Activated CD8-positive, alpha-beta memory T cell treated with anti-CD3 and anti-CD28 coated beads for 36 hours (primary cell): ENCODE measurements at regions not wholly inside any gene's neighbourhood (a gene's known extent, or its start where the extent isn't known, plus 50 kb on each side); places are given as distances from the start of the nearest gene placed in this dataset.

Experiments
- CTCF ChIA-PET: fragments of 350-600 bp; sonication (Branson Sonifier 250); formaldehyde crosslinking; loops from one replicate; lab custom pipeline; 2021; ENCODE audit warnings: antibody characterized with exemption; lab: Charles Lee
- POLR2A ChIA-PET: fragments of 350-600 bp; sonication (Branson Sonifier 250); formaldehyde crosslinking; loops from one replicate; lab custom pipeline; 2021; ENCODE audit warnings: antibody characterized with exemption; lab: Charles Lee

DNA sequence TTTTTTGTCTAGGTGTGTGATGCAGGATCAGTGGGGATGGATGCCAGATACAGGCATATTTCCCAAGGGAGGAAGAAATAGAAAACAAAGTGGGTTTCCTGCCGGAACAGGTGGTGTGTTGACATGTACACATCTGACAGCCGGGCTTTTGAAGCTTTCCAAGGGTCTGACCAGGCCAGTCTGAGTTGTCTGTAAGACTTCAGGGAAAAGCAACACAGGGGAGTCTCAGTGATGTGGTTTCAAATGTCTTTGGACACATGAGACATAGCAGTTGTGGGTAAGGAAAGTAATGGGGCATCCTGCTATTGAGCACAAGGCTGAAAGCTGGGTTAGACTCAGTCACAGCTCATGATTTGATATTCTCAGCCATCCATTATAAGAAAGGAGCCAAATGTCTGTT is 274.9 kb downstream of the PIK3R1 start:
- POLR2A ChIA-PET, result no interaction called here
- CTCF ChIA-PET, result no interaction called here

- CTCF ChIA-PET, result no interaction called here
- POLR2A ChIA-PET, result no interaction called here
Observed at GRCh38 chr5:68494771-68495170, 279.2 kb downstream of the PIK3R1 start.

- ChIA-PET POLR2A (no interaction called here), CTCF (interaction anchor here (0.7 kb wide), 2 partner anchors 89 to 811 kb away, joined by 3 read pairs; no protein-coding TSS in a partner anchor)
Observed at GRCh38 chr5:68499987-68500386, 284.4 kb downstream of the PIK3R1 start.

DNA sequence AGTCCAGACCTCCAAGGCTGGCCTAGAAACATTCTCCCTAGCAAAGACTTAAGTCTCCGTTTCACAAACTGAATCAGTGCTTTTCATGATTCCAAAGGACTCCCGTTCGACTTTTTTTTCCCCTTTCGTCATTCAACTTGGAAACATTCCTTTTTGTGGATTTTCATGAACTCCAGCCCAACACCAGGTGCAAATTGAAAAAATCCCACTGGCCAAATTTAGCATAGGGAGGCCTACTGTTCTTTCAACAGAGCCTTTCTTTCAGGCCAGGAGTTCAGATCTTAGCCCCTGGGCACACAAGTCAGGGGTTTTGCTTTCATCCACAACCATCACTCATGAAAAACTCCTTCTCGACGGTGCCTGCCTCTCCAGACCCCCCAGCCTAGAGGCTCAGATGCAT is 285.3 kb downstream of the PIK3R1 start:
- CTCF ChIA-PET, result no interaction called here
- POLR2A ChIA-PET, result no interaction called here

DNA sequence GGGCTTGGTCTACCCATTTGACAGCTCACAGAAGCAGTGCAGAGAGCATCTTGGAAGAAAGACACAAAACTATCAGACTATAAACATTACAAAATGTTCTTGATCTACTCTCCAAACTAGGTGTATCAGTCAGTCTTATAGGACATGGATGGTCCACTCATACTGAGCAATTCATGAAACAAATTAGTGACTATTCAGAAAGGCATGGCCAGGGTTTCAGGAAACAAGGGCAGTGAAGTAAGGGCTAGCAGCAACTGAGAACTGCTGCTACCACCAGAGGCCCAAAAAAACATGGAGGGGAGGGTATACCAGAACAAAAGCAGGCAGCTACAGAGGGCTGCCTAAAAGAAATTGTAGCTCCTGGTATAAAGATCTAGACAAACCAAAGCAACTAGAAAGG is 287.0 kb downstream of the PIK3R1 start:
- POLR2A ChIA-PET, result no interaction called here

DNA sequence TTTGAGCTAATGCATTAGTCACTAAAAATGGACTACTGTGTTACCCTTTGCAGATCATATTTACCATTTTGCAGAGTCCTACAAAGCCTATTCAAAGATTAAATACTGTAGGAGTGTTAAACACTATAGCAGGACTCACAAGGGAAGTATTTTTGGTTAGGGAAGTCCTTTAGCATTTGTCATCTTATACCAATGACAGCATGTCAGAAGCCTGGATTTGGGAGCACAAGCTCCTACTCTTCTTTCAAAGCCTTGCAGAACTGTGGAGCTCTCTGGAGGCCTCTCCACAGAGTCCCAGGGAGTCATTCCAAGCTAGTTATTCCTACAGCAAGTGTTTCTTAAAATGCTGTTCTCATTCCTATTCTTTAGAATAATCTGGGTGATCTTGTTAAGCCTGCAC is 288.8 kb downstream of the PIK3R1 start:
- CTCF ChIA-PET, result no interaction called here
- POLR2A ChIA-PET, result interaction anchor here (0.5 kb wide), 1 partner anchor 96 kb away, joined by 3 read pairs; no protein-coding TSS in a partner anchor

More for the DNA sequence above, 287.0 kb downstream of the PIK3R1 start:
- CTCF ChIA-PET, result no interaction called here

- ChIA-PET CTCF (no interaction called here), POLR2A (no interaction called here)
Observed at GRCh38 chr5:68505917-68506860, 290.6 kb downstream of the PIK3R1 start.

DNA sequence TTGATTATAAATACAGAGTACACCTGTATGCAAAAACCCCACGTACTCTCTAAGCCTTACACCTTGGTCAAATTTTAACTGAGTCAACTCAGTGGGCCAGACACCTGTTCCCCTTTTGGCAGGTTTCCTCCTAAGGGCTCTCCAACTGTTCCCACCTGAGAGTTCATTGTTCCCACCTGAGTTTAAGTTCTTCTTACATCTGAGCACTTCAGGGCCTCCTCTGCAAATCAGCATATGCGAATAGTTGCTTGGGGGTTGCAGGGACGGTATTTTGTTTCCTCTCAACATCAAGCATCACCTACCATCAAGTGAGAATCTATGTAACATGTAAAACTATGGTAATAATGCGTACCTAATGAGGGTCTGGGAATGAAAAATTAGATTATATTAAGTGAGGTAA is 300.0 kb downstream of the PIK3R1 start:
- POLR2A ChIA-PET, result no interaction called here
- CTCF ChIA-PET, result no interaction called here

GRCh38 chr5:68518286-68518685 is 302.7 kb downstream of the PIK3R1 start:
- ChIA-PET CTCF (no interaction called here), POLR2A (no interaction called here)

GRCh38 chr5:68519143-68519542 is 303.6 kb downstream of the PIK3R1 start:
- ChIA-PET POLR2A (no interaction called here), CTCF (no interaction called here)

DNA sequence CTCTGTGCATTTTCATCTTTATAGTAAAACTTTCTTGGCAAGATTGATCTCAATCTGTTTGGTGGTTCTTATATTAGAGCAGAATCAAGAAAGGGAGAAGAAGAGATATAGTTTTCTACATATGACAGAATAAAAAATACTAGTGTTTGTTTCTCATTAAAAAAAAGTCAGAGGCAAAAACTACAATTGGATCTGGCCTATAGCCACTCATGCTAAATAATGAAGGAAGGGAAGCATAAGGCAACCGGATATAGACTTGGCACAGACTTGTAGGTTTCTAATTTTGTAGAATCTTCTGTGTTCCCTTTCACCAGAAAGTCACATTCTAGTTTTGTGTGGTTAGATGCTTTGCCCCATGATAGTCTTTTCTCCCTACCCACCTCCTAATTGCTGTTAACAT is 306.2 kb downstream of the PIK3R1 start:
- POLR2A ChIA-PET, result no interaction called here
- CTCF ChIA-PET, result no interaction called here

GRCh38 chr5:68522863-68523262 is 307.3 kb downstream of the PIK3R1 start:
- ChIA-PET POLR2A (no interaction called here), CTCF (no interaction called here)

DNA sequence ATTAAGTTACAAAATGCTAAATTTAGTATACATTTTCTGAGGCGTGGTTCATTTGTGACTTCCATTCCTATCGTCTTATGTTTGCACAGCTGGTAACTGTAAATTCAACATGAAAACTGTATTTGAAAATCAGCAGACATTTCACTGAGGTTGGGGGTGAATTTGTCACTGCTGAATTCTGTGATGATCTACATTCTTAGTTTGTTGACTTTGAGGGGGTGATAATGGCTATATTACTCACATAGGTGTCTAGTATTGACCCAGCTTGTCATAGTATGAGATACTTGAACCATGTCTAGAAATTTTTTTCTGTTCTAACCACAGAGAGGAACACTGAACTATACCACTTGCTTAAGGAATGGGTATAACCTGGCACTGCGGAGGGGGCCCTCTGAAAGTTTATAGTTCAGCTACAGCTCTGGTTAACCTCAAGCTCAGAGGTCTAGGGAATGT is 313.3 kb downstream of the PIK3R1 start:
- CTCF ChIA-PET, result no interaction called here
- POLR2A ChIA-PET, result no interaction called here

GRCh38 chr5:68529581-68529980 is 314.0 kb downstream of the PIK3R1 start:
- CTCF ChIA-PET, result no interaction called here
- POLR2A ChIA-PET, result no interaction called here

DNA sequence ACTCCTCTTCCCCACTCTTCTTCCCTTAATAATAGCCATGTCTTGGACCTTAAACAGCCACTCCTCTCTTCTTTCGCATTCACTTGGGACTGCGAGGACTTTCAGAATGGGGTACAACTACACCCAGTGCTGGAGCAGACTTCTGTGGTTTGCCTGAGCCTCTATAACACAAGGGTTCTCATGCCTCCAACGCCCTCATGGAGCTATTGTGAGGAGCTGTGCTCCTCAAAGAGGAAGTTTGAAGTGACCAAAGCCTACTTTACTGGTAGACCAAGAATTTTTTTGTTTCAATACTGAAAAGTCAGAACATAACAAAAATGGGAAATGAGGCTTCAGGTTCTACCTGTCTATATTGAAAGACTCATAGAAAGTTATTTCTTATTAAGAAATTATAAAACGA is 316.4 kb downstream of the PIK3R1 start:
- ChIA-PET POLR2A (no interaction called here), CTCF (no interaction called here)

- CTCF ChIA-PET, result no interaction called here
- POLR2A ChIA-PET, result no interaction called here
Observed at GRCh38 chr5:68533051-68533450, 317.5 kb downstream of the PIK3R1 start.

DNA sequence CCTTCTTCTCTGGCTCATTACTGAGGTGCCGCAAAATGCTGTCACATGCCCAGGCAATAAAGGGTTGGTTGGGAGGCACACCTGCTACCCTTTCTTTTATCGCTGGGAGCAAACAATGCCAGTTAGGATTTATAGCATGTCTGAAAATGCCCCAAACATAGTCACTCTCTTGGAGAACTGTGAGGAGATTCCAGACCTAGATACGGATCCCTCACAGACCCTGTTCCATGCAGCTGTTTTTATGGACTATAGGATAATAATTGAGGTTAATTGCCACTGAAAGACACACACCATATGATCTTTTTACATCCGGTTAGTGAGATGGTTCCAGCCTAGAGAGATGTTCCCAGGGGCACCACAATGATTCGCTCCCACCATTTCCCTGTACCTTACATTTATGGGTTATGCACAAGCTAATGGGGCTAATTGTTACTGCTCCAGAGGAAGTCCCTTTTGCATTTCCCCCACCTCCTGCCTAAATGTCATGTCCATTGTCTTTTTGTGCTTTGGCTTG is 318.1 kb downstream of the PIK3R1 start:
- CTCF ChIA-PET, result no interaction called here
- POLR2A ChIA-PET, result no interaction called here

- ChIA-PET POLR2A (interaction anchor here (0.7 kb wide), 1 partner anchor 405 kb away, joined by 3 read pairs; no protein-coding TSS in a partner anchor), CTCF (no interaction called here)
Observed at GRCh38 chr5:68534131-68534940, 318.8 kb downstream of the PIK3R1 start.

DNA sequence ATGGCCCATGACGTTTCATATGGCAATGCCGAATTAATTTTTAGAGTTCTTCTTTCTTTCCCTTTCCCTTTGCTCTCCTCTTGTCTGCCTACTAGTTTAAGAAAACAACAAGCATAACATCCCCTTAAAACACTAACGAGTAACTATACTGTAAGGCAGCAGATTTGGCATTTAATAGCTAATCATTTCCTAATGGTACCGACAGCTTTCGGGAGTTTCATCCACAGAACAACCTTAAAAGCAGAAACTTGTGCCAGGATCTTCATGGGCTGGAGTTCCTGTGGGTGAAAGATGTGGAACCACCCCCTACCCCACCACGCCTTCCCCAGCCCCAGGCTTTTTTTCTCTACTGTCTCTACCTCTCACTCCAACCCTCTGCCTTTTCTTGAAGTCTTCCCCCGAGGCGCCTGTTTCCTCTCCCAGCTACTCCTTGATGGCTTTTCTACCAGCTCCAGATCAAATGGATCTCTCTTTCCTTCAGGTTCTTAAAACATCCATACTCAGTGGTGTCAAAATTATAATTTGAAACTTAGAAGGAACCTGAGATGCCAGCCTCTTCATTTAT is 319.5 kb downstream of the PIK3R1 start:
- CTCF ChIA-PET, result no interaction called here
- POLR2A ChIA-PET, result interaction anchor here (0.7 kb wide), 1 partner anchor 404 kb away, joined by 3 read pairs; no protein-coding TSS in a partner anchor
